HepG2 (cell line): ENCODE measurements at regions not wholly inside any gene's neighbourhood (a gene's known extent, or its start where the extent isn't known, plus 50 kb on each side); places are given as distances from the start of the nearest gene placed in this dataset.
A peak's percentile ranks its signal among the peaks of the same experiment; 100 is the strongest.

Experiments
- ATAC-seq: fragments of 200-7000 bp; cut with Tn5 transposase; 3 replicates; pipeline ENCODE4 v1.9.1; 2020; ENCODE audit warnings: mild to moderate bottlenecking, moderate library complexity
- BruUV-seq: library from RNA; stranded (reverse); fragments of 400-500 nt; replicated peaks from 2 replicates; lab custom pipeline; 2021; lab: Mats Ljungman, UMichigan
- CTCF ChIA-PET: fragments of 300-600 bp; formaldehyde crosslinking; extraction: SDS; loops from one replicate; lab custom pipeline; 2021; ENCODE audit warnings: low total read pairs, inconsistent platforms, low intra/inter-chr PET ratio; lab: Yijun Ruan, JAX
- POLR2A ChIA-PET: fragments of 350-600 bp; sonication (Branson Sonifier 250); formaldehyde crosslinking; loops from one replicate; lab custom pipeline; 2020; ENCODE audit warnings: antibody characterized with exemption, inconsistent platforms; lab: Yijun Ruan, JAX
- DNase-seq: peaks from one replicate; pipeline ENCODE4 v3.0.0-alpha.2; 2015; ENCODE audit warnings: low spot score
- FAIRE-seq: peaks from 3 replicates; lab custom pipeline; 2011; peaks lifted over from hg19 to GRCh38; lab: Jason Lieb, UNC
- H2AFZ ChIP-seq: one replicate; pipeline ENCODE4 v1.6.1; 2011; ENCODE audit warnings: low read length, inconsistent platforms
- H3K27ac ChIP-seq: fragments of 300-600 bp; 3 replicates; pipeline ENCODE4 v1.8.0; 2011; ENCODE audit warnings: mixed run types, mild to moderate bottlenecking, mixed read lengths, low read length, inconsistent platforms; ENCODE audit not compliant: insufficient read depth; ENCODE audit errors: extremely low read length
- H3K27me3 ChIP-seq, 2 experiments: fragments of 200-600 bp in 1 of 2; 2 replicates in 1 of 2; 3 replicates in 1 of 2; pipeline versions ENCODE4 v1.6.0 to v1.8.0; 2011; ENCODE audit warnings: low read length in 2 of 2, mild to moderate bottlenecking in 2 of 2, moderate library complexity in 2 of 2, inconsistent platforms in 1 of 2; ENCODE audit not compliant: insufficient read depth in 2 of 2, control insufficient read depth in 1 of 2
- H3K36me3 ChIP-seq, 2 experiments: fragments of 200-600 bp in 1 of 2; replicated peaks in 1 of 2; 2 replicates in 1 of 2; 3 replicates in 1 of 2; pipeline versions ENCODE4 v1.5.1 to v1.8.0; 2011; ENCODE audit warnings: low read length in 2 of 2, inconsistent platforms in 1 of 2; ENCODE audit not compliant: insufficient read depth in 2 of 2, control insufficient read depth in 1 of 2
- H3K4me1 ChIP-seq: 2 replicates; pipeline ENCODE4 v1.5.1; 2012; ENCODE audit warnings: low read length, inconsistent platforms; ENCODE audit not compliant: insufficient read depth
- H3K4me2 ChIP-seq: 2 replicates; pipeline ENCODE4 v1.6.0; 2011; ENCODE audit warnings: low read depth, low read length, inconsistent platforms
- H3K4me3 ChIP-seq, 3 experiments: fragments of 200-600 bp in 1 of 3; sonication (generic), shearing (Covaris generic) in 1 of 3; replicated peaks in 1 of 3; 2 replicates each; pipeline ENCODE4 v1.5.1; 2011 to 2016; ENCODE audit warnings: low read length in 3 of 3, inconsistent platforms in 2 of 3, low read depth in 2 of 3, mild to moderate bottlenecking in 2 of 3, control low read depth in 1 of 3, mixed read lengths in 1 of 3; ENCODE audit not compliant: insufficient read depth in 1 of 3
- H3K79me2 ChIP-seq: one replicate; pipeline ENCODE4 v1.6.1; 2011; ENCODE audit warnings: low read length, inconsistent platforms; ENCODE audit not compliant: insufficient read depth
- H3K9ac ChIP-seq: 2 replicates; pipeline ENCODE4 v1.6.0; 2011; ENCODE audit warnings: mild to moderate bottlenecking, low read depth, low read length, inconsistent platforms; ENCODE audit not compliant: insufficient read depth
- H3K9me3 ChIP-seq: 2 replicates; pipeline ENCODE4 v1.5.1; 2012; ENCODE audit warnings: mild to moderate bottlenecking, low read length
- H4K20me1 ChIP-seq: 2 replicates; pipeline ENCODE4 v1.6.0; 2011; ENCODE audit warnings: inconsistent platforms, mild to moderate bottlenecking, low read length, moderate library complexity; ENCODE audit not compliant: insufficient read depth
- GTF2F1 ChIP-seq: fragments of 150-350 bp; IDR thresholded peaks from 2 replicates; pipeline ENCODE4 v1.6.1; 2014; ENCODE audit warnings: low read length
- HES4 ChIP-seq: sonication (generic); formaldehyde crosslinking; IDR thresholded peaks from 2 replicates; pipeline ENCODE4 v1.9.0; 2021; ENCODE audit warnings: mild to moderate bottlenecking, missing genetic modification reagents, borderline replicate concordance
- ISX ChIP-seq: sonication (generic); formaldehyde crosslinking; conservative IDR thresholded peaks from 2 replicates; pipeline ENCODE4 v1.5.0; 2020; ENCODE audit warnings: missing genetic modification reagents
- MAFF ChIP-seq: IDR thresholded peaks from 2 replicates; pipeline ENCODE4 v1.6.1; 2011; ENCODE audit warnings: low read depth, low read length, improper control_type of control experiment
- MAFK ChIP-seq, 2 experiments: IDR thresholded peaks in 1 of 2; conservative IDR thresholded peaks in 1 of 2; 2 replicates each; pipeline ENCODE4 v1.6.1; 2011; ENCODE audit warnings: improper control_type of control experiment in 2 of 2, low read length in 2 of 2
- MZF1 ChIP-seq: sonication (generic); formaldehyde crosslinking; IDR thresholded peaks from 2 replicates; pipeline ENCODE4 v1.8.1; 2023; ENCODE audit warnings: mild to moderate bottlenecking, missing genetic modification reagents, borderline replicate concordance
- PCBP2 ChIP-seq: fragments of 200-400 bp; formaldehyde crosslinking; optimal IDR thresholded peaks from 2 replicates; pipeline ENCODE3; 2018; ENCODE audit warnings: low read length, low read depth; ENCODE audit not compliant: poor library complexity, severe bottlenecking
- ZNF225 ChIP-seq: sonication (generic); formaldehyde crosslinking; IDR thresholded peaks from 2 replicates; pipeline ENCODE4 v1.4.0; 2020; ENCODE audit warnings: mild to moderate bottlenecking, missing genetic modification reagents
- WGBS: methylation state at CpG from one replicate; pipeline ENCODE4 v1.1.6; 2017; ENCODE audit warnings: low lambda C conversion rate; 5-methylcytosine and 5-hydroxymethylcytosine counted together
- in situ Hi-C: cut with HindIII; loops from 2 replicates; pipeline ENCODE4 v1.10.0; 2017; ENCODE audit warnings: low pct_unique_long_range_greater_than_20kb; ENCODE audit not compliant: extremely low pct_ligation_motif_present
- intact Hi-C: fragments of 100-400 bp; cut with micrococcal nuclease; formaldehyde crosslinking; loops from one replicate; pipeline ENCODE4 v1.10.0; 2022; ENCODE audit not compliant: unreplicated experiment

- ATAC-seq, result no peak
- no peaks in the 10 kb centered on the region for H3K4me1 ChIP-seq
- H3K9ac ChIP-seq, result no peak overlapping the region
- no peaks in the 10 kb centered on the region for H3K36me3 ChIP-seq
- H4K20me1 ChIP-seq, result no peaks in the 10 kb centered on the region
- WGBS, result 61% methylated on average over 4 of the region's 7 CpGs
- BruUV-seq, result no TSS peak
- H3K27ac ChIP-seq, result no peak overlapping the region
- POLR2A ChIA-PET, result no interaction called here
- no peak overlapping the region for H3K4me3 ChIP-seq
- H2AFZ ChIP-seq, result no peak overlapping the region
- DNase-seq, result no peak
- FAIRE-seq, result no peak
- no peak overlapping the region for H3K4me2 ChIP-seq
- intact Hi-C loops, result no loop called here
- no peaks in the 10 kb centered on the region for H3K27me3 ChIP-seq
- in situ Hi-C loops, result no loop called here
- TF ChIP-seq MAFF (0 out of 2 replicates have a peak, but pooled peaks have one; percentile 4), MAFK (conservative IDR thresholded peaks at IDR 0.05 in 1 of 2, IDR thresholded peaks at IDR 0.05 in 1 of 2; ENCODE audit: low read length in 2 of 2) (peak; percentile 4 to 23; a peak in 1 of 4 replicates), ZNF225 (CRISPR knock-in tag) (no peak)
- no peaks in the 10 kb centered on the region for H3K79me2 ChIP-seq
- H3K9me3 ChIP-seq, result no peaks in the 10 kb centered on the region
- CTCF ChIA-PET, result no interaction called here
These were observed 135.4 kb upstream of the MSX2 start for GRCh38 chr5:174589011-174589410.

DNA sequence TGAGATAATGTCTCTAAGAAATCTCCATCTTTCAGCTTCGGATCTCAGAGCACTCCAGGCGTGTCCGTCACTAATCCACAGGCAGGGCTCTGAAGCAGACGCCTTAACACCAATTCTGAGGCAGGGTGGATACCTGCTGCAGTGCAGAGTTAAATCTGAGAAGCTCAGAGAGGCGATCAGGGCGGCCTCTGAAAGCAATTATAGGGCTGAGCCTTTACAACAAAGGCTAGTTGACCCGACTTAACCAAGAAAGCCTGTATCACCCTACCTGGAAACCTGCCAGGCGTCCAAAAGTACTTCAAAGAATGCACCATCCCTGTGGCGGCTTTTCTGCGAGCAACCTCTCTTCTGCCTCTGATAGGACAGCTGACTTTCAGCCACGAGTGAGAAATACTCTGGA is 134.8 kb upstream of the MSX2 start:
- H2AFZ ChIP-seq, result no peak overlapping the region
- H3K27ac ChIP-seq, result no peak overlapping the region
- no peaks in the 10 kb centered on the region for H4K20me1 ChIP-seq
- H3K4me2 ChIP-seq, result no peak overlapping the region
- FAIRE-seq (no peak), ATAC-seq (no peak), DNase-seq (peak; percentile 21)
- H3K79me2 ChIP-seq, result no peaks in the 10 kb centered on the region
- H3K27me3 ChIP-seq, result no peaks in the 10 kb centered on the region
- H3K4me3 ChIP-seq, result no peak overlapping the region
- H3K9me3 ChIP-seq, result no peaks in the 10 kb centered on the region
- H3K9ac ChIP-seq, result no peak overlapping the region
- intact Hi-C loops (no loop called here), in situ Hi-C loops (no loop called here)
- ChIA-PET CTCF (no interaction called here), POLR2A (no interaction called here)
- TF ChIP-seq MZF1 (no peak), GTF2F1 (no peak), ISX (CRISPR knock-in tag) (no peak), PCBP2 (no peak), HES4 (CRISPR knock-in tag) (no peak)
- H3K4me1 ChIP-seq, result no peaks in the 10 kb centered on the region
- 30% methylated on average over 9 of the region's 11 CpGs for WGBS
- BruUV-seq, result no TSS peak
- H3K36me3 ChIP-seq, result no peaks in the 10 kb centered on the region
